ENCODE measurements at regions not wholly inside any gene's neighbourhood (a gene's known extent, or its start where the extent isn't known, plus 50 kb on each side); places are given as distances from the start of the nearest gene placed in this dataset.

GRCh38 chr6:100968949-100969348 lies 87.8 kb upstream of the ASCC3 start:
- intact Hi-C loops (cut with micrococcal nuclease): no loop called here
- H3K4me1 ChIP-seq (ENCODE audit: control insufficient read depth in 2 of 2, insufficient read depth in 2 of 2, low read length in 2 of 2): no peaks in the 10 kb centered on the region
- H4K20me1 ChIP-seq (ENCODE audit: control insufficient read depth, insufficient read depth, low read length, poor library complexity, severe bottlenecking): no peaks in the 10 kb centered on the region
- no peak overlapping the region for H3K27ac ChIP-seq (ENCODE audit: low read length in 2 of 2)
- no peaks in the 10 kb centered on the region for H3K27me3 ChIP-seq (replicated peaks in 1 of 4; ENCODE audit: control extremely low read depth in 1 of 4, control insufficient read depth in 3 of 4, insufficient read depth in 4 of 4, low read length in 3 of 4)
- DNase-seq (no peak), ATAC-seq (ENCODE audit: low read depth) (no peak)
- H2AFZ ChIP-seq (ENCODE audit: insufficient read depth, low read depth, low read length, poor library complexity, severe bottlenecking): no peak overlapping the region
- no peak overlapping the region for H3K4me2 ChIP-seq (replicated peaks; ENCODE audit: low read depth, low read length, poor library complexity, severe bottlenecking)
- no peak overlapping the region for H3K9ac ChIP-seq (ENCODE audit: low read length)
- H3K4me1 Mint-ChIP-seq: no peaks in the 10 kb centered on the region
- H3K4me3 ChIP-seq (ENCODE audit: control extremely low read depth in 1 of 5, extremely low read depth in 1 of 5, insufficient read depth in 1 of 5, low read depth in 2 of 5, low read length in 4 of 5): no peak overlapping the region
- WGBS (ENCODE audit: insufficient coverage): 92% methylated on average over 5 of the region's 6 CpGs
- ChIA-PET POLR2A (no interaction called here), CTCF (no interaction called here)
- H3K4me3 Mint-ChIP-seq: no peak overlapping the region
- H3K36me3 ChIP-seq (replicated peaks in 1 of 2; ENCODE audit: control extremely low read depth in 1 of 2, control insufficient read depth in 1 of 2, extremely low read depth in 1 of 2, insufficient read depth in 2 of 2, low read length in 1 of 2): no peaks in the 10 kb centered on the region
- H3K9me3 ChIP-seq (ENCODE audit: control extremely low read depth in 1 of 3, control insufficient read depth in 2 of 3, insufficient read depth in 1 of 3, low read length in 2 of 3): peaks cover 0 to 4% (median 0%) of the 10 kb centered on the region in 3 donors
- peaks cover 5% of the 10 kb centered on the region for H3K9me3 Mint-ChIP-seq (ENCODE audit: insufficient read depth)
- peaks cover 5% of the 10 kb centered on the region for H3K27me3 Mint-ChIP-seq
- TF ChIP-seq EZH2 (IDR thresholded peaks at IDR 0.05; ENCODE audit: borderline replicate concordance, insufficient read depth, low read depth, low read length, poor library complexity, severe bottlenecking): no peak
- TF ChIP-seq CTCF (IDR thresholded peaks at IDR 0.05): no peak
- no peaks in the 10 kb centered on the region for H3K79me2 ChIP-seq (ENCODE audit: control insufficient read depth, insufficient read depth, low read length)
- no peak overlapping the region for H3K27ac Mint-ChIP-seq

GRCh38 chr6:100979267-100979666 lies 98.1 kb upstream of the ASCC3 start:
- Histone ChIP-seq H3K36me3 (replicated peaks in 1 of 2; ENCODE audit: control extremely low read depth in 1 of 2, control insufficient read depth in 1 of 2, extremely low read depth in 1 of 2, insufficient read depth in 2 of 2, low read length in 1 of 2) (no peaks in the 10 kb centered on the region), H2AFZ (ENCODE audit: insufficient read depth, low read depth, low read length, poor library complexity, severe bottlenecking) (no peak overlapping the region), H3K79me2 (ENCODE audit: control insufficient read depth, insufficient read depth, low read length) (no peaks in the 10 kb centered on the region), H3K9ac (ENCODE audit: low read length) (no peak overlapping the region), H3K27me3 (replicated peaks in 1 of 4; ENCODE audit: control extremely low read depth in 1 of 4, control insufficient read depth in 3 of 4, insufficient read depth in 4 of 4, low read length in 3 of 4) (no peaks in the 10 kb centered on the region), H3K4me1 (ENCODE audit: control insufficient read depth in 2 of 2, insufficient read depth in 2 of 2, low read length in 2 of 2) (no peaks in the 10 kb centered on the region), H3K4me3 (ENCODE audit: control extremely low read depth in 1 of 5, extremely low read depth in 1 of 5, insufficient read depth in 1 of 5, low read depth in 2 of 5, low read length in 4 of 5) (no peak overlapping the region), H4K20me1 (ENCODE audit: control insufficient read depth, insufficient read depth, low read length, poor library complexity, severe bottlenecking) (no peaks in the 10 kb centered on the region), H3K9me3 (ENCODE audit: control extremely low read depth in 1 of 3, control insufficient read depth in 2 of 3, insufficient read depth in 1 of 3, low read length in 2 of 3) (peaks cover 0 to 1% (median 0%) of the 10 kb centered on the region in 3 donors), H3K4me2 (replicated peaks; ENCODE audit: low read depth, low read length, poor library complexity, severe bottlenecking) (no peak overlapping the region), H3K27ac (ENCODE audit: low read length in 2 of 2) (no peak overlapping the region)
- no peaks in the 10 kb centered on the region for H3K27me3 Mint-ChIP-seq
- no peak overlapping the region for H3K4me3 Mint-ChIP-seq
- ChIA-PET POLR2A (no interaction called here), CTCF (no interaction called here)
- ATAC-seq (ENCODE audit: low read depth): no peak
- 55% methylated on average over 3 of the region's 4 CpGs for WGBS (ENCODE audit: insufficient coverage)
- H3K27ac Mint-ChIP-seq: no peak overlapping the region
- no peak for DNase-seq
- TF ChIP-seq EZH2 (IDR thresholded peaks at IDR 0.05; ENCODE audit: borderline replicate concordance, insufficient read depth, low read depth, low read length, poor library complexity, severe bottlenecking): no peak
- TF ChIP-seq CTCF (IDR thresholded peaks at IDR 0.05): no peak
- H3K9me3 Mint-ChIP-seq (ENCODE audit: insufficient read depth): peaks cover 2% of the 10 kb centered on the region
- intact Hi-C loops (cut with micrococcal nuclease): no loop called here
- no peaks in the 10 kb centered on the region for H3K4me1 Mint-ChIP-seq

Data from B cell (primary cell).